ENCODE measurements at regions not wholly inside any gene's neighbourhood (a gene's known extent, or its start where the extent isn't known, plus 50 kb on each side); places are given as distances from the start of the nearest gene placed in this dataset.

- no peak for TF ChIP-seq ZNF704 (tag by site-specific recombination; IDR thresholded peaks at IDR 0.05)
These were observed 208.6 kb upstream of the STEAP4 start (continued) for GRCh38 chr7:88515301-88515700.

GRCh38 chr7:88509341-88509740, 202.6 kb upstream of the STEAP4 start:
- H3K9me3 ChIP-seq (ENCODE audit: control insufficient read depth, insufficient read depth, low read depth, low read length) = no peaks in the 10 kb centered on the region
- H3K4me3 ChIP-seq (ENCODE audit: low read depth, low read length) = no peak overlapping the region
- H3K27ac ChIP-seq (ENCODE audit: extremely low read depth, low read depth, low read length) = no peak overlapping the region
- no peak for TF ChIP-seq GLI4 (tag by site-specific recombination; IDR thresholded peaks at IDR 0.05)
- TF ChIP-seq PRDM10 (tag by site-specific recombination; IDR thresholded peaks at IDR 0.05) = no peak
- TF ChIP-seq ZNF394 (tag by site-specific recombination; IDR thresholded peaks at IDR 0.05; ENCODE audit: borderline replicate concordance) = no peak
- no peak for TF ChIP-seq ZNF654 (tag by site-specific recombination; IDR thresholded peaks at IDR 0.05; ENCODE audit: low read depth)
- no peak for TF ChIP-seq ZBTB44 (tag by site-specific recombination; IDR thresholded peaks at IDR 0.05)
- no peak for TF ChIP-seq ZNF707 (tag by site-specific recombination; IDR thresholded peaks at IDR 0.05)
- no peak for TF ChIP-seq ZNF660 (tag by site-specific recombination; IDR thresholded peaks at IDR 0.05)
- TF ChIP-seq ZNF416 (tag by site-specific recombination; IDR thresholded peaks at IDR 0.05) = no peak
- TF ChIP-seq ZNF544 (tag by site-specific recombination; IDR thresholded peaks at IDR 0.05) = no peak
- no peak for TF ChIP-seq YY2 (tag by site-specific recombination; IDR thresholded peaks at IDR 0.05)
- no peak for TF ChIP-seq PRDM1 (tag by site-specific recombination; IDR thresholded peaks at IDR 0.05)
- no peak for TF ChIP-seq PRDM2 (tag by site-specific recombination; IDR thresholded peaks at IDR 0.05; ENCODE audit: borderline replicate concordance)
- no peak for TF ChIP-seq ZNF677 (tag by site-specific recombination; IDR thresholded peaks at IDR 0.05)
- no peak for TF ChIP-seq ZNF23 (tag by site-specific recombination; IDR thresholded peaks at IDR 0.05; ENCODE audit: borderline replicate concordance)
- no peak for TF ChIP-seq ZNF692 (tag by site-specific recombination; IDR thresholded peaks at IDR 0.05)
- CTCF ChIA-PET = no interaction called here
- H3K36me3 ChIP-seq (ENCODE audit: control insufficient read depth in 2 of 2, insufficient read depth in 1 of 2, low read length in 2 of 2) = no peaks in the 10 kb centered on the region
- no peaks in the 10 kb centered on the region for H3K4me1 ChIP-seq (ENCODE audit: control insufficient read depth, insufficient read depth, low read length)
- POLR2A ChIA-PET = no interaction called here
